H9 (cell line): ENCODE measurements at regions not wholly inside any gene's neighbourhood (a gene's known extent, or its start where the extent isn't known, plus 50 kb on each side); places are given as distances from the start of the nearest gene placed in this dataset.
A peak's percentile ranks its signal among the peaks of the same experiment; 100 is the strongest.

Experiments used
- DNase-seq: peaks from one replicate; pipeline ENCODE4 v3.0.0-alpha.2; 2017
- H2AFZ ChIP-seq: one replicate; pipeline ENCODE4 v1.6.1; 2013; ENCODE audit warnings: mild to moderate bottlenecking, low read length, control low read depth, moderate library complexity
- H2AK5ac ChIP-seq: 2 replicates; pipeline ENCODE4 v1.6.1; 2013; ENCODE audit warnings: low read length, control low read depth, mixed read lengths; ENCODE audit not compliant: insufficient read length
- H2BK120ac ChIP-seq: one replicate; pipeline ENCODE4 v1.6.1; 2013; ENCODE audit warnings: low read depth, mild to moderate bottlenecking, low read length, control low read depth, inconsistent platforms; ENCODE audit not compliant: poor library complexity, severe bottlenecking
- H2BK12ac ChIP-seq: 2 replicates; pipeline ENCODE4 v1.6.1; 2013; ENCODE audit warnings: low read length, control low read depth, mixed read lengths, low read depth; ENCODE audit not compliant: insufficient read length
- H2BK15ac ChIP-seq: 2 replicates; pipeline ENCODE4 v1.6.1; 2013; ENCODE audit warnings: low read depth, low read length, control low read depth
- H2BK20ac ChIP-seq: one replicate; pipeline ENCODE4 v1.6.1; 2013; ENCODE audit warnings: low read depth, mild to moderate bottlenecking, low read length, control low read depth, inconsistent platforms; ENCODE audit not compliant: poor library complexity, severe bottlenecking
- H2BK5ac ChIP-seq: 2 replicates; pipeline ENCODE4 v1.6.1; 2013; ENCODE audit warnings: low read length, control low read depth, mixed read lengths; ENCODE audit not compliant: insufficient read length
- H3K14ac ChIP-seq: 2 replicates; pipeline ENCODE4 v1.6.1; 2013; ENCODE audit warnings: low read length, control low read depth; ENCODE audit not compliant: insufficient read depth
- H3K18ac ChIP-seq: 2 replicates; pipeline ENCODE4 v1.6.1; 2013; ENCODE audit warnings: low read depth, mild to moderate bottlenecking, mixed read lengths, low read length, control low read depth; ENCODE audit not compliant: insufficient read length
- H3K23ac ChIP-seq: 2 replicates; pipeline ENCODE4 v1.6.1; 2013; ENCODE audit warnings: low read length, control low read depth, mixed read lengths, low read depth; ENCODE audit not compliant: insufficient read length
- H3K23me2 ChIP-seq: 2 replicates; pipeline ENCODE4 v1.6.1; 2013; ENCODE audit warnings: low read depth, mild to moderate bottlenecking, mixed read lengths, low read length, control low read depth; ENCODE audit not compliant: insufficient read length, poor library complexity, severe bottlenecking
- H3K27ac ChIP-seq: 2 replicates; pipeline ENCODE4 v1.5.1; 2013; ENCODE audit warnings: low read length, control low read depth, mixed read lengths, low read depth; ENCODE audit not compliant: insufficient read length
- H3K27me3 ChIP-seq: 2 replicates; pipeline ENCODE4 v1.6.1; 2013; ENCODE audit warnings: low read length, control low read depth, inconsistent platforms; ENCODE audit not compliant: insufficient read depth
- H3K4ac ChIP-seq: 2 replicates; pipeline ENCODE4 v1.6.1; 2013; ENCODE audit warnings: low read depth, mild to moderate bottlenecking, control low read depth, inconsistent platforms, low read length, moderate library complexity
- H3K4me1 ChIP-seq: 2 replicates; pipeline ENCODE4 v1.6.1; 2013; ENCODE audit warnings: low read length, control low read depth, inconsistent platforms; ENCODE audit not compliant: insufficient read depth
- H3K4me2 ChIP-seq: 2 replicates; pipeline ENCODE4 v1.6.1; 2013; ENCODE audit warnings: low read length, control low read depth, mixed read lengths; ENCODE audit not compliant: insufficient read length, insufficient read depth
- H3K56ac ChIP-seq: 2 replicates; pipeline ENCODE4 v1.6.1; 2013; ENCODE audit warnings: low read depth, mild to moderate bottlenecking, mixed read lengths, low read length, control low read depth; ENCODE audit not compliant: insufficient read length
- H3K79me1 ChIP-seq: 2 replicates; pipeline ENCODE4 v1.6.1; 2013; ENCODE audit warnings: low read depth, mild to moderate bottlenecking, moderate library complexity, low read length, control low read depth, inconsistent platforms; ENCODE audit not compliant: insufficient read depth, poor library complexity, severe bottlenecking
- H3K79me2 ChIP-seq: 2 replicates; pipeline ENCODE4 v1.6.1; 2013; ENCODE audit warnings: low read length, control low read depth, inconsistent platforms; ENCODE audit not compliant: insufficient read depth
- H3K9ac ChIP-seq: 2 replicates; pipeline ENCODE4 v1.6.1; 2013; ENCODE audit warnings: low read length, control low read depth, mixed read lengths; ENCODE audit not compliant: insufficient read length; ENCODE audit errors: extremely low read depth
- H3K9me3 ChIP-seq: one replicate; pipeline ENCODE4 v1.6.1; 2013; ENCODE audit warnings: low read depth, low read length, inconsistent platforms; ENCODE audit not compliant: control insufficient read depth
- H3T11ph ChIP-seq: one replicate; pipeline ENCODE4 v1.6.1; 2013; ENCODE audit warnings: mild to moderate bottlenecking, low read length, control low read depth, inconsistent platforms
- H4K20me1 ChIP-seq: one replicate; pipeline ENCODE4 v1.6.1; 2013; ENCODE audit not compliant: control insufficient read depth, insufficient read length, insufficient read depth
- H4K5ac ChIP-seq: 2 replicates; pipeline ENCODE4 v1.6.1; 2013; ENCODE audit warnings: low read depth, mild to moderate bottlenecking, mixed read lengths, low read length, control low read depth; ENCODE audit not compliant: insufficient read length
- H4K8ac ChIP-seq: replicated peaks from 2 replicates; pipeline ENCODE4 v1.6.1; 2013; ENCODE audit warnings: low read length, control low read depth, mixed read lengths, low read depth; ENCODE audit not compliant: insufficient read length
- H4K91ac ChIP-seq: 2 replicates; pipeline ENCODE4 v1.6.1; 2013; ENCODE audit warnings: low read depth, mild to moderate bottlenecking, moderate library complexity, mixed read lengths, low read length, control low read depth; ENCODE audit not compliant: insufficient read length
- H3K27ac Mint-ChIP-seq, 3 experiments: 2 replicates in 2 of 3; 3 replicates in 1 of 3; pipeline ENCODE4 v1.8.0; 2020 to 2021; ENCODE audit warnings: mixed read lengths in 3 of 3, mild to moderate bottlenecking in 1 of 3, moderate library complexity in 1 of 3
- H3K27me3 Mint-ChIP-seq: 2 replicates; pipeline ENCODE4 v1.8.0; 2021; ENCODE audit warnings: low read depth, mild to moderate bottlenecking, moderate library complexity, mixed read lengths
- H3K36me3 Mint-ChIP-seq, 3 experiments: 2 replicates in 2 of 3; 3 replicates in 1 of 3; pipeline ENCODE4 v1.8.0; 2020 to 2021; ENCODE audit warnings: low read depth in 3 of 3, mixed read lengths in 3 of 3; ENCODE audit not compliant: insufficient read depth in 1 of 3
- H3K4me1 Mint-ChIP-seq, 2 experiments: 2 replicates each; pipeline ENCODE4 v1.8.0; 2020; ENCODE audit warnings: mixed read lengths in 2 of 2
- H3K4me3 Mint-ChIP-seq, 2 experiments: 2 replicates in 1 of 2; 3 replicates in 1 of 2; pipeline ENCODE4 v1.8.0; 2020 to 2021; ENCODE audit warnings: mild to moderate bottlenecking in 2 of 2, mixed read lengths in 2 of 2, moderate library complexity in 1 of 2
- H3K9me3 Mint-ChIP-seq, 2 experiments: 2 replicates in 1 of 2; 3 replicates in 1 of 2; pipeline ENCODE4 v1.8.0; 2020; ENCODE audit warnings: mild to moderate bottlenecking in 2 of 2, mixed read lengths in 2 of 2, moderate library complexity in 1 of 2
- WGBS: extraction: QIAGEN DNeasy Blood & Tissue Kit; methylation state at CpG from one replicate; pipeline ENCODE4 v1.1.7; 2013; ENCODE audit warnings: missing lambda C conversion rate, low lambda C conversion rate, mixed read lengths; ENCODE audit not compliant: insufficient read length; ENCODE audit errors: extremely low coverage; 5-methylcytosine and 5-hydroxymethylcytosine counted together
- TF ChIP-seq, protein P1 (sequence below): fragments of 200-600 bp; sonication (generic); conservative IDR thresholded peaks from 3 replicates; pipeline ENCODE4 v1.8.0; 2021; ENCODE audit warnings: antibody characterized with exemption, mild to moderate bottlenecking

GRCh38 chr3:177824841-177825240, 627.6 kb upstream of the TBL1XR1 start:
- no peak overlapping the region for H3K27ac ChIP-seq
- no peak overlapping the region for H2BK20ac ChIP-seq
- H3K9ac ChIP-seq = no peak overlapping the region
- WGBS = no CpG with 5 or more reads among the region's 4 CpGs
- H3K9me3 ChIP-seq = no peaks in the 10 kb centered on the region
- Mint-ChIP-seq H3K27ac (peak overlapping the region in 1 of 3 experiments; percentile 9; a peak in 1 of 7 replicates), H3K9me3 (no peaks in the 10 kb centered on the region), H3K36me3 (no peaks in the 10 kb centered on the region), H3K4me3 (no peak overlapping the region), H3K27me3 (no peaks in the 10 kb centered on the region), H3K4me1 (peaks cover 12% of the 10 kb centered on the region in 2 experiments)
- H4K5ac ChIP-seq = no peak overlapping the region
- no peaks in the 10 kb centered on the region for H3K4me1 ChIP-seq
- no peaks in the 10 kb centered on the region for H4K20me1 ChIP-seq
- H3K23ac ChIP-seq = no peak overlapping the region
- H3K4ac ChIP-seq = no peak overlapping the region
- H2BK5ac ChIP-seq = no peak overlapping the region
- H2AK5ac ChIP-seq = no peak overlapping the region
- H3K18ac ChIP-seq = no peak overlapping the region
- DNase-seq = no peak
- no peak overlapping the region for H3T11ph ChIP-seq
- H4K91ac ChIP-seq = no peak overlapping the region
- peak overlapping the region; percentile 48 for H2AFZ ChIP-seq
- TF ChIP-seq, protein P1, sequence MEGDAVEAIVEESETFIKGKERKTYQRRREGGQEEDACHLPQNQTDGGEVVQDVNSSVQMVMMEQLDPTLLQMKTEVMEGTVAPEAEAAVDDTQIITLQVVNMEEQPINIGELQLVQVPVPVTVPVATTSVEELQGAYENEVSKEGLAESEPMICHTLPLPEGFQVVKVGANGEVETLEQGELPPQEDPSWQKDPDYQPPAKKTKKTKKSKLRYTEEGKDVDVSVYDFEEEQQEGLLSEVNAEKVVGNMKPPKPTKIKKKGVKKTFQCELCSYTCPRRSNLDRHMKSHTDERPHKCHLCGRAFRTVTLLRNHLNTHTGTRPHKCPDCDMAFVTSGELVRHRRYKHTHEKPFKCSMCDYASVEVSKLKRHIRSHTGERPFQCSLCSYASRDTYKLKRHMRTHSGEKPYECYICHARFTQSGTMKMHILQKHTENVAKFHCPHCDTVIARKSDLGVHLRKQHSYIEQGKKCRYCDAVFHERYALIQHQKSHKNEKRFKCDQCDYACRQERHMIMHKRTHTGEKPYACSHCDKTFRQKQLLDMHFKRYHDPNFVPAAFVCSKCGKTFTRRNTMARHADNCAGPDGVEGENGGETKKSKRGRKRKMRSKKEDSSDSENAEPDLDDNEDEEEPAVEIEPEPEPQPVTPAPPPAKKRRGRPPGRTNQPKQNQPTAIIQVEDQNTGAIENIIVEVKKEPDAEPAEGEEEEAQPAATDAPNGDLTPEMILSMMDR = no peak
- no peak overlapping the region for H3K4me2 ChIP-seq
- no peak overlapping the region for H3K14ac ChIP-seq
- H2BK12ac ChIP-seq = no peak overlapping the region
- H3K79me2 ChIP-seq = no peaks in the 10 kb centered on the region
- H3K23me2 ChIP-seq = no peaks in the 10 kb centered on the region
- no peaks in the 10 kb centered on the region for H3K27me3 ChIP-seq
- H4K8ac ChIP-seq = no peak overlapping the region
- peak overlapping the region; percentile 17 for H3K56ac ChIP-seq
- no peak overlapping the region for H2BK120ac ChIP-seq
- no peaks in the 10 kb centered on the region for H3K79me1 ChIP-seq
- H2BK15ac ChIP-seq = no peak overlapping the region
